Neuron (in vitro differentiated cells): ENCODE measurements at regions not wholly inside any gene's neighbourhood (a gene's known extent, or its start where the extent isn't known, plus 50 kb on each side); places are given as distances from the start of the nearest gene placed in this dataset.
"Not testable (repeated sequence)": the region's sequence is repeated elsewhere in the genome, so short reads cannot be mapped to it uniquely, and the experiment has no call there.

Experiments used
- H2AFZ ChIP-seq: one replicate; pipeline ENCODE4 v1.6.1; 2013; ENCODE audit warnings: low read depth, mild to moderate bottlenecking, inconsistent platforms, low read length, moderate library complexity
- H3K27me3 ChIP-seq: one replicate; pipeline ENCODE4 v1.6.1; 2013; ENCODE audit warnings: low read length; ENCODE audit not compliant: insufficient read depth
- H3K36me3 ChIP-seq: one replicate; pipeline ENCODE4 v1.6.1; 2013; ENCODE audit warnings: low read length; ENCODE audit not compliant: insufficient read depth
- H3K4me1 ChIP-seq: one replicate; pipeline ENCODE4 v1.6.1; 2013; ENCODE audit warnings: low read length; ENCODE audit not compliant: insufficient read depth
- H3K4me3 ChIP-seq: 2 replicates; pipeline ENCODE4 v1.5.1; 2013; ENCODE audit warnings: mild to moderate bottlenecking, low read length, moderate library complexity
- H3K9me3 ChIP-seq: one replicate; pipeline ENCODE4 v1.6.1; 2013; ENCODE audit warnings: low read length

- no peak overlapping the region for H2AFZ ChIP-seq
- H3K36me3 ChIP-seq: peaks cover 7% of the 10 kb centered on the region
- no peaks in the 10 kb centered on the region for H3K9me3 ChIP-seq
- H3K4me3 ChIP-seq: no peak overlapping the region
- H3K4me1 ChIP-seq: no peaks in the 10 kb centered on the region
- H3K27me3 ChIP-seq: no peaks in the 10 kb centered on the region
These were observed 80.4 kb downstream of the RFLNA start for GRCh38 chr12:124375141-124375788.

DNA sequence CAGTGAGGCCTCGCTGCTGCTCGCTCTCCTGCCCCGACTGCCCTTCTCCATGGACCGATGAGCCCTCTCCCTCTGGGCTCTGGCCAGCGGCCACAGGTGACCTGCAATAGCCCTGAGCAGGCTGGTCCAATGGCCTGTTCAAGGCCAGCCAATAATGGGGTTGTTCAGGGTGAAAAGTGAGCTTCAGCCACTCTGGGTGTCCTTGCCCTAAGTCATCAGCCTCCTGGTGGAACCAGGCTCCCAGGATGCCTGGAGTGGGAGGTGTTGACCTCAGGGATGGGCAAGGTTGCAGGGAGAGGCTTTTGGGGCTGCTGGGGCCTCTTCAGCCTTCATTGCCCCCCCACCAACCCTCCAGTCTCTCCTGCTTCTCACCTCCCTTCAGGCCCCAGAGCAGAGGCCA is 79.7 kb downstream of the RFLNA start:
- H3K9me3 ChIP-seq: no peaks in the 10 kb centered on the region
- no peak overlapping the region for H3K4me3 ChIP-seq
- H3K36me3 ChIP-seq: peaks cover 7% of the 10 kb centered on the region
- no peak overlapping the region for H2AFZ ChIP-seq
- H3K4me1 ChIP-seq: peaks cover 4% of the 10 kb centered on the region
- H3K27me3 ChIP-seq: no peaks in the 10 kb centered on the region

DNA sequence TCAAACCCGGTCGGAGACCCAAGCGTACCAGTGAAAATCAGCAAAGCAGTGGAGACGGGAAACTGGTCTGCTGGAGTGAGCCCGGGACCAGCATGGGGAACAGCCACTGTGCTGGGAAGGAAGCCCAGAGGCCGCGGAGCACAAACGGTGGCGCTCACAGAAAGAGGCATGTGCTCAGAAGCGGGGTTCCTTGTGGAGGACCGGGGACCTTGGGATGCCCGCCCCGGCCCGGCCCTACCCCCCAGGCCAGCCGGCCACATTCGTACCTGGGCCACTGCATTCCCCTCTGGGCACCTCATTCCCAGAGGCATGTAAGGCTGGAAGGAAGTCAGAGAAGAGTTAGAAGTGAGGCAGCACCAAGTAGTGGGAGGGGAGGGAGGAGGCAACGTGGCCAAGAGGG is 79.3 kb downstream of the RFLNA start:
- Histone ChIP-seq H3K36me3 (peaks cover 7% of the 10 kb centered on the region), H3K27me3 (no peaks in the 10 kb centered on the region), H3K4me1 (peaks cover 4% of the 10 kb centered on the region), H2AFZ (no peak overlapping the region), H3K9me3 (no peaks in the 10 kb centered on the region), H3K4me3 (no peak overlapping the region)

DNA sequence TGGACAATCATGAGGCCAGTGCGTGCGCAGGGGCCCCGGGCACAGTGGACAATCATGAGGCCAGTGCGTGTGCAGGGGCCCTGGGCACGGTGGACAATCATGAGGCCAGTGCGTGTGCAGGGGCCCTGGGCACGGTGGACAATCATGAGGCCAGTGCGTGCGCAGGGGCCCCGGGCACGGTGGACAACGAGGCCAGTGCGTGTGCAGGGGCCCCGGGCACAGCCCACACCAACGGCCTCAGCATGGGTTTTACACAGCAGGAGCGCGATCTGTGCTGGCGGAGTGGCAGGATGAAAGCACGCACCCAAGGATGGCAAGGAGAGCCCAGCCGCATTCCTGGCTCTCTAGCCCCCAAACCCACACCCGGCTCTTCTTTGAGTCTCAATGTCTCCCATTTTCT is 78.8 kb downstream of the RFLNA start:
- not testable (repeated sequence) for H3K27me3 ChIP-seq, H3K36me3 ChIP-seq, H2AFZ ChIP-seq, H3K9me3 ChIP-seq, H3K4me3 ChIP-seq, H3K4me1 ChIP-seq

DNA sequence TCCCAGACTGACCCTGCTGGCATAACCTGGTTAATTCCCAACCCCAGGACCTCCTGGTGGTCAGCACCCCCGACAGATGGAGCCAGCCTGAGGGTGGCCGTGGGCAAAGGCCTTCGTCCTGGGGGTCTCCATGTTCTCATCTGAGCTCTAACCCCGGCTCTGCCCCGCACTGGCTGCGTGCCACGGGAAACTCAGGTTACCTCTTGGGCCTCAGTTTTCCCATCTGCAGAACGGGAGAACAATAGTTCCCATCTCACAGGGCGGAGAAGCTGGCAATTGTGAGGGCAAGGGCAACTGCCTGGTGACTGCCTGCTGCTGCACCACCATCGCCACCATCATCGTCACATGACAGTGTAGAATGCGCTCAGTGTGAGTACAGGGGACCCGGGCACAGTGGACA is 77.9 kb downstream of the RFLNA start:
- Histone ChIP-seq H3K9me3 (no peaks in the 10 kb centered on the region), H3K27me3 (no peaks in the 10 kb centered on the region), H3K4me1 (peaks cover 4% of the 10 kb centered on the region), H2AFZ (no peak overlapping the region), H3K36me3 (peaks cover 7% of the 10 kb centered on the region), H3K4me3 (no peak overlapping the region)

DNA sequence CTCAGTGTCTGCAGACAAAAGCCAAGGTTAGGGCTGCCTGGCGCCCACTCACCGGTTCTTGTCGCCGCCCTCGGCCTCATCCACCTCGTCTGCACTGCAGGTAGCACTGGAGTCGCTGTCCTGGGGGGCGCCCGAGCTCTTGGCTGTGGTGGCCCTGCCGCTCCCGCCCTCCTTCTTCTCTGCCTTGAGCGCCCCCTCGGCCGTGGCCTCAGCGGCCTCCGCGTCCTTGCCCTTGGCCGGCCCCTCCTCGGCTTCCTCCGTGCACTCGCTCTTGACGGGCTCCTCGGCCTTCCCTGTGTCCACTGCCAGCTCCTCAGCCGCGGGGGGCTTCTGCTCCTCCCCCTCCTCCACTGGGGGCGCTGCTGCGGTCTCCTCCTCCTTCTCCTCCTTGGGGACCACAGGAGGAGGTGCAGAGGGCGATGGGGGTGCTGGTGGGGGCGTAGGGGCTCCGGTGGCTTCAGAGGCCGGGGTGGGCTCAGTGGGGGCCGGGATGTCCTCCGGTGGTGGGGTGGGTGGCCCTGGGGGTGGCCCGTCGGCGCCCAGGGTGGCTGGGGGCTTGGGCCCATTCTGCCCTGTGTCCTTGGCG is 77.2 kb downstream of the RFLNA start:
- Histone ChIP-seq H2AFZ (no peak overlapping the region), H3K36me3 (peaks cover 5% of the 10 kb centered on the region), H3K27me3 (no peaks in the 10 kb centered on the region), H3K4me1 (peaks cover 4% of the 10 kb centered on the region), H3K9me3 (no peaks in the 10 kb centered on the region), H3K4me3 (no peak overlapping the region)

DNA sequence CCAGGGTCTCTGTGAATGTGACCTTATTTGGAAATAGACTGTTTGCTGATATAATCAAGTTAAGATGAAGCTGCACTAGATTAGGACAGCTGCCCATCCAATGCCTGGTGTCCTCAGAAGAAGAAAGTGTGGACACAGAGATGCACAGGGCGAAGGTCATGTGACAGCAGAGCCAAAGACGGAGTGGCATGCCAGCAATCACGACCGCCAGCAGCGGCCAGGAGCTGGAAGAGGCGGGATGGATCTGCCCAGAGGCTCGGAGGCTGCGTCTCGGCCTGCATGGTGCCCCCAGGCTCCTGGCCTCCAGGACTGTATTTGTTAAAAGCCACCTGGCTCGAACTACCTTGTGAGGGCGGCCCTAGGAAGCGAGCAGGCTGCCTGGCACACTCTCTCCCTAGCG is 76.5 kb downstream of the RFLNA start:
- no peak overlapping the region for H3K4me3 ChIP-seq
- no peaks in the 10 kb centered on the region for H3K27me3 ChIP-seq
- H2AFZ ChIP-seq: no peak overlapping the region
- no peaks in the 10 kb centered on the region for H3K9me3 ChIP-seq
- peaks cover 4% of the 10 kb centered on the region for H3K4me1 ChIP-seq
- no peaks in the 10 kb centered on the region for H3K36me3 ChIP-seq

GRCh38 chr12:124370851-124371250 is 76.0 kb downstream of the RFLNA start:
- H3K9me3 ChIP-seq: no peaks in the 10 kb centered on the region
- H3K4me1 ChIP-seq: peaks cover 4% of the 10 kb centered on the region
- H3K4me3 ChIP-seq: no peak overlapping the region
- no peaks in the 10 kb centered on the region for H3K36me3 ChIP-seq
- no peaks in the 10 kb centered on the region for H3K27me3 ChIP-seq
- H2AFZ ChIP-seq: no peak overlapping the region

DNA sequence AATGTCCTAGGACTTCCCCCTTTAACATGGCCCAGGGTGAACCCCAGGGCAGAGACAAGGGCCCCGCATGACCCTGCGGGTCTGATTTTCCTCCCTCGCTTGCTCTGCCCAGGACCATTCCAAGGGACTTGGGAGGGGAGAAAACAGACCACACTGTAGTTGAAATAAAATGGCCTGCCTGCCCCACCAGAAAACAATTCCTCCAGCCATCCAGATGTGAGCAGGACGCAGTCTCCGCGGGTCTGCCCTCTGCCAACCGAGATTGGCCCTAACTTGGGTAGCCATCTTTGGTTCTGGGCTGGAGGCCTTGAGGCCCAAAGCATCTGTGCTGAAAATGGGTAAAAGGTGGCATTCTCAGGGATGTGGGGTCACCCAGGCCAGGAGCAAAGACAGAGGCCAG is 75.5 kb downstream of the RFLNA start:
- Histone ChIP-seq H3K4me1 (peaks cover 4% of the 10 kb centered on the region), H2AFZ (no peak overlapping the region), H3K36me3 (no peaks in the 10 kb centered on the region), H3K9me3 (no peaks in the 10 kb centered on the region), H3K4me3 (no peak overlapping the region), H3K27me3 (no peaks in the 10 kb centered on the region)

GRCh38 chr12:124369827-124370378 is 75.0 kb downstream of the RFLNA start:
- Histone ChIP-seq H3K9me3 (no peaks in the 10 kb centered on the region), H3K36me3 (no peaks in the 10 kb centered on the region), H2AFZ (no peak overlapping the region), H3K4me3 (no peak overlapping the region), H3K4me1 (peaks cover 4% of the 10 kb centered on the region), H3K27me3 (no peaks in the 10 kb centered on the region)

DNA sequence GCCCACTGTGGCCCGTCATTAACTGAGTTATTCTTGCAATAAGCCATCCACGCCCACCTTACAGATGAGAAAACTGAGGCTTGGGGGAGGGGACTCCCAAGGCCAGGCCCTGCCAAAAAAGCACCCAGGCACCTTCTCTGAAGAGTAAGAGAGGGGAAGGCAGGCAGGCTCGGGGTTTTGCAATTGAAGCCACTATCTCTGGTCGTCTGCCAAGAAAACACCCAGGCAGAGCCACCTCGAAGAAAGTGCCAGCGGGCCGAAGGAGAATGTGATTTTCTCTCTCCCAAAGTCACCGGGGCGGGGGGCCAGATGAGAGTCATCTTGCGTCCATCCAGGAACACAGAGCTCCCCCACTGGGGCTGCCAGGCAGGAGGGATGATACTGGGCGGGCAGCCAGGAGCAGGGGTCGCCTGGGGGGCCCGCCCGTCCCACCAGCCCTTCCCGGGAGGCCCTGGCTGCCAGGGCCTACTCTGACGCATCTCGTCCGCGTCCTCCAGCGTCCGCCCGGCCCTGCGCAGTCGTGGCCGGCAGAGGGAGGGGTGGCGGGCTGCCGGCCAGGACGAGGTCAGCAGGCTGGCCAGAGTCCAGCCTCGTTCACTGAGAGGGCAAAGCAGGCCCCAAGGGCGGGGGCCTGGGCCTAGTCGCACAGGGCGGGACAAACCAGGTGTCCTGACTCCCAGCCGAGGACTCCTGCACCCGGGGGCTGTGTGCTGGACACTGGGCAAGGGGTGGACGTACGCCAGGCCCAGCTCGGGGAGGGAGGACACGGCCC is 74.3 kb downstream of the RFLNA start:
- H3K9me3 ChIP-seq: no peaks in the 10 kb centered on the region
- no peaks in the 10 kb centered on the region for H3K36me3 ChIP-seq
- peaks cover 4% of the 10 kb centered on the region for H3K4me1 ChIP-seq
- no peaks in the 10 kb centered on the region for H3K27me3 ChIP-seq
- H2AFZ ChIP-seq: no peak overlapping the region
- H3K4me3 ChIP-seq: no peak overlapping the region

GRCh38 chr12:124368421-124369032 is 73.6 kb downstream of the RFLNA start:
- Histone ChIP-seq H2AFZ (no peak overlapping the region), H3K9me3 (no peaks in the 10 kb centered on the region), H3K36me3 (no peaks in the 10 kb centered on the region), H3K4me1 (peaks cover 4% of the 10 kb centered on the region), H3K4me3 (no peak overlapping the region), H3K27me3 (no peaks in the 10 kb centered on the region)
